Suprapubic skin (tissue), 3 donors: ENCODE measurements at regions not wholly inside any gene's neighbourhood (a gene's known extent, or its start where the extent isn't known, plus 50 kb on each side); places are given as distances from the start of the nearest gene placed in this dataset.

Source experiments
- CTCF ChIP-seq, 2 donors: fragments of 200-600 bp in 1 of 2; fragments of 450-650 bp in 1 of 2; sonication (generic) in 1 of 2; IDR thresholded peaks; one replicate each; pipeline ENCODE4 v1.5.1; 2016 to 2019; ENCODE audit warnings: antibody characterized with exemption in 2 of 2, mild to moderate bottlenecking in 1 of 2, moderate library complexity in 1 of 2
- POLR2AphosphoS5 ChIP-seq, 3 donors: sonication (generic); formaldehyde crosslinking; IDR thresholded peaks; one replicate each; pipeline ENCODE4 v1.6.1; 2017; ENCODE audit warnings: antibody characterized with exemption in 3 of 3

- TF ChIP-seq CTCF (IDR thresholded peaks at IDR 0.05) (no peak), POLR2AphosphoS5 (IDR thresholded peaks at IDR 0.05) (no peak)
Measured at GRCh38 chr20:11753155-11753554, 164.5 kb upstream of the BTBD3 start.
